ENCODE measurements at regions not wholly inside any gene's neighbourhood (a gene's known extent, or its start where the extent isn't known, plus 50 kb on each side); places are given as distances from the start of the nearest gene placed in this dataset.

DNA sequence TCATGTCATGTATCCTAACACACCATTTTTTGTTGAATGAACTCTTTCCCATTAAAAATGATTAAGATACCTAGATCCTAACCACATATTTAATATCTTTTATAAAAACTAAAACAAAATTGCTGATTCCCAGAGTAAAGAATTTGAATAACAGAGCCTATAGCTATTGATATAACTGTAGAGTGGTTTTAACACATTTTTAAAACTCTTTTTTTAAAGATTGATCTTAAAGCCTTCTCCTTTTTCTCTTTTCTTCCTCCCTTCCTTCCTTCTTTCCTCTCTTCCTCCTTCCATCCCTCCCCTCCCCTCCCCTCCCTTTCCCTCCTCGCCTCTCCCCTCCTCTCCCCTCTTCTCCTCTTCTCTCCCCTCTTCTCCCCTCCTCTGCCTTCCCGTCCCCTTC lies 605.4 kb upstream of the FZD8 start:
- no peak for DNase-seq (ENCODE audit: extremely low read depth, insufficient read length)
- Histone ChIP-seq H3K36me3 (ENCODE audit: control insufficient read depth, insufficient read depth, low read length) (no peaks in the 10 kb centered on the region), H3K4me3 (replicated peaks; ENCODE audit: low read depth, low read length) (no peak overlapping the region), H3K27me3 (replicated peaks; ENCODE audit: control insufficient read depth, insufficient read depth, low read length) (no peaks in the 10 kb centered on the region)
- TF ChIP-seq, protein P1, sequence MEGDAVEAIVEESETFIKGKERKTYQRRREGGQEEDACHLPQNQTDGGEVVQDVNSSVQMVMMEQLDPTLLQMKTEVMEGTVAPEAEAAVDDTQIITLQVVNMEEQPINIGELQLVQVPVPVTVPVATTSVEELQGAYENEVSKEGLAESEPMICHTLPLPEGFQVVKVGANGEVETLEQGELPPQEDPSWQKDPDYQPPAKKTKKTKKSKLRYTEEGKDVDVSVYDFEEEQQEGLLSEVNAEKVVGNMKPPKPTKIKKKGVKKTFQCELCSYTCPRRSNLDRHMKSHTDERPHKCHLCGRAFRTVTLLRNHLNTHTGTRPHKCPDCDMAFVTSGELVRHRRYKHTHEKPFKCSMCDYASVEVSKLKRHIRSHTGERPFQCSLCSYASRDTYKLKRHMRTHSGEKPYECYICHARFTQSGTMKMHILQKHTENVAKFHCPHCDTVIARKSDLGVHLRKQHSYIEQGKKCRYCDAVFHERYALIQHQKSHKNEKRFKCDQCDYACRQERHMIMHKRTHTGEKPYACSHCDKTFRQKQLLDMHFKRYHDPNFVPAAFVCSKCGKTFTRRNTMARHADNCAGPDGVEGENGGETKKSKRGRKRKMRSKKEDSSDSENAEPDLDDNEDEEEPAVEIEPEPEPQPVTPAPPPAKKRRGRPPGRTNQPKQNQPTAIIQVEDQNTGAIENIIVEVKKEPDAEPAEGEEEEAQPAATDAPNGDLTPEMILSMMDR (IDR thresholded peaks at IDR 0.05; ENCODE audit: insufficient read depth, low read length, poor library complexity, severe bottlenecking) = no peak

DNA sequence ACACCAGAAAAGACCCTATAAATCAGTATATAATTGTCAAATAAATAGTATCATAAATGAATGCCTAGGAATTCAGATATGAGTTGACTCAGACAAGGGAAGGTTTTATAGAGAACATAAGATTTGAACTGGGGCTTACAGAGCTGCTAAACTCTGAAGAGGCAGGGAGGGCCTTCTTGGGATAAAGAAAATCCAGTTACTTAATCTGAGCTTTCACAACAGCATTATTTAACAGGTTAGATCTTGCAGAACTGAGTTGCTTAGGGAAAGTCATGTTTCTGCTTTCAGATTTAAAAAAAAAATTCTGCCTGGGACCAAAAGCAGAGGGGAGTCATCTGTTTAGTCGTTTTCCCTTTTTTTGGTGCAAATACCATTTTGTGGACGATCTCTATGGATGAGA lies 594.8 kb upstream of the FZD8 start:
- Histone ChIP-seq H3K36me3 (ENCODE audit: control insufficient read depth, insufficient read depth, low read length) (no peaks in the 10 kb centered on the region), H3K27me3 (replicated peaks; ENCODE audit: control insufficient read depth, insufficient read depth, low read length) (no peaks in the 10 kb centered on the region), H3K4me3 (replicated peaks; ENCODE audit: low read depth, low read length) (no peak overlapping the region)
- TF ChIP-seq, protein P1 (IDR thresholded peaks at IDR 0.05; ENCODE audit: insufficient read depth, low read length, poor library complexity, severe bottlenecking) = no peak
- no peak for DNase-seq (ENCODE audit: extremely low read depth, insufficient read length)

DNA sequence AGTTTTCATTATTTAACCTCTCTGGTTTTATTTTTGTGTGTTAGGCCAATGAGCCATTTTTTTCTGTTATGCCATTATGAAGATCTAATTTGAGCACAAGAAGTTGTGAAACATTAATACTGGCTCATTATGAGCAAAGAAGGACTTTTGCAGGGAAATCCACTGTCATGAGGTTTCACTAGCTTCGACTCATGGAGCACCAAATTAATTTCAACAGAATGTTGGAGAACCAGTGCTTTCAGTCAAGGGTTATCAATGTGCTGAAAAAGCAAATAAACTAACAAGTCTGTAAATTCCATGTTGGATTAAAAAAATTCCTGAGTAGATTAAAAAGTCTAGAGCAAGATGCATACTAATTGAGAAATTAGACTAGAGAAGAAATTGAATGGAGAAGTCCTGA lies 594.2 kb upstream of the FZD8 start:
- DNase-seq (ENCODE audit: extremely low read depth, insufficient read length) = no peak
- H3K36me3 ChIP-seq (ENCODE audit: control insufficient read depth, insufficient read depth, low read length) = no peaks in the 10 kb centered on the region
- H3K4me3 ChIP-seq (replicated peaks; ENCODE audit: low read depth, low read length) = no peak overlapping the region
- no peaks in the 10 kb centered on the region for H3K27me3 ChIP-seq (replicated peaks; ENCODE audit: control insufficient read depth, insufficient read depth, low read length)
- TF ChIP-seq, protein P1 (IDR thresholded peaks at IDR 0.05; ENCODE audit: insufficient read depth, low read length, poor library complexity, severe bottlenecking) = no peak

DNA sequence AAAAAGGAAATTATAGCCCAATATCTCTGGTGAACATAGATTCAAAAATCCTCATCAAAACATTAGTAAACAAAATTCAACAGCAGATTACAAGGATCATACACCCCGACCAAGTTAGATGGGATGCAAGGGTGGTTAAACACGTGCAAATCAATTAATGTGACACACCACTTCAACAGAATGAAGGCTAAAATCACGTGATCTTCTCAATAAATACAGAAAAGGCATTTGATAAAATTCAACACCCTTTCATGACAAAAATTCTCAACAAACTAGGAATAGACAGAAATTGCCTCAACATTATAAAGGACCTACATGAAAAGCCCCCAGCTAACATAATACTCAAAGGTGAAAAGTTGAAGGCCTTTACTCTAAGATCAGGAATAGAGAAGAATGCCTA lies 590.8 kb upstream of the FZD8 start:
- TF ChIP-seq, protein P1 (IDR thresholded peaks at IDR 0.05; ENCODE audit: insufficient read depth, low read length, poor library complexity, severe bottlenecking) = no peak
- Histone ChIP-seq H3K4me3 (replicated peaks; ENCODE audit: low read depth, low read length) (no peak overlapping the region), H3K27me3 (replicated peaks; ENCODE audit: control insufficient read depth, insufficient read depth, low read length) (no peaks in the 10 kb centered on the region), H3K36me3 (ENCODE audit: control insufficient read depth, insufficient read depth, low read length) (no peaks in the 10 kb centered on the region)
- DNase-seq (ENCODE audit: extremely low read depth, insufficient read length) = no peak

DNA sequence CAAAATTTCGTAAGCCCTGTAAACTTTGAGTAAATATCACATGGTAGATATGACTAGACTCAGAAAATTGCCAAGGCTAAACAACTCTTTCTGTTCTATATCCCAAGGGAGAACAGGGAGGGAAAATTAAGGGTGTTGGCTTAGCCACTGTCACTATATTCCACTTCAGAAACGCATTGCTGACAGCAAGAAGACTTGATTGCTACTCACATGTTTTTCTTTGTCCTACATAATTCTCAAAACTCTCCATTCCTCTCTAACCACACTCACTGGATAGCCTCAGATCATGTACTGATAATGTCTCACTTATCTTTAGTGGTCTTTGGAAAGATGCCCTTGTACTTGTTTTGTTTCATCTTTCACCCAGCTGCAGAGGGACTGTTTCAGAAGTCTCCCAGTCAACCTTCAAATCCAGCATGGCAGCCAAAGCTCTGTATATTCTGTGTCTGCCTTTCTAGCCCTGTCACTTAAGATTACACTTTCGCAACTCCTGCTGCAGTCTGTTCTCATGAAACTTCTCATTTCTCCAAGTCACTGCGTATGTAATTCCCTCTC lies 582.4 kb upstream of the FZD8 start:
- Histone ChIP-seq H3K4me3 (replicated peaks; ENCODE audit: low read depth, low read length) (no peak overlapping the region), H3K36me3 (ENCODE audit: control insufficient read depth, insufficient read depth, low read length) (no peaks in the 10 kb centered on the region), H3K27me3 (replicated peaks; ENCODE audit: control insufficient read depth, insufficient read depth, low read length) (no peaks in the 10 kb centered on the region)
- no peak for DNase-seq (ENCODE audit: extremely low read depth, insufficient read length)
- TF ChIP-seq, protein P1 (IDR thresholded peaks at IDR 0.05; ENCODE audit: insufficient read depth, low read length, poor library complexity, severe bottlenecking) = no peak

DNA sequence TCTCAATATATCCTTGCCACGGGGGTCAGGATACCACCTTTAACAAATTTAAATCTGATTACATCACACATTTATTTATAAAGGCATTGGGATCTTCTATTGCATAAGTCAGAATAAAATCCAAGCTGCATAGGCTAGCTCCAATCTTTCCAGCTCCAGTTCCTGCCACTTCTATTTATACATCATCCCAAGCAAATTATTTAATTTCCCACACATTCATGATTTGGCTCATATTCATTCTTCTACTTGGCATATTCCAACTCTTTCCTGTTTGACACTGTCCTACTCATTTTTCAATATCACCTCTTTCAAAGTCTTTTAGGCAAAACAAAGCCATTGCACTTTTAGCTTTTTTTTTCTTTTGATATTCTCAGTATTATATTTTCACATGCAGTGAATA lies 579.0 kb upstream of the FZD8 start:
- no peaks in the 10 kb centered on the region for H3K36me3 ChIP-seq (ENCODE audit: control insufficient read depth, insufficient read depth, low read length)
- H3K4me3 ChIP-seq (replicated peaks; ENCODE audit: low read depth, low read length) = no peak overlapping the region
- no peaks in the 10 kb centered on the region for H3K27me3 ChIP-seq (replicated peaks; ENCODE audit: control insufficient read depth, insufficient read depth, low read length)
- TF ChIP-seq, protein P1 (IDR thresholded peaks at IDR 0.05; ENCODE audit: insufficient read depth, low read length, poor library complexity, severe bottlenecking) = no peak
- DNase-seq (ENCODE audit: extremely low read depth, insufficient read length) = no peak
